HUES64 (cell line): ENCODE measurements at regions not wholly inside any gene's neighbourhood (a gene's known extent, or its start where the extent isn't known, plus 50 kb on each side); places are given as distances from the start of the nearest gene placed in this dataset.

ENCODE experiments used
- H3K27ac ChIP-seq: 2 replicates; pipeline ENCODE4 v1.7.0; 2013; ENCODE audit warnings: low read depth, low read length, inconsistent platforms
- H3K27me3 ChIP-seq: 2 replicates; pipeline ENCODE4 v1.6.1; 2013; ENCODE audit warnings: mild to moderate bottlenecking, low read length; ENCODE audit not compliant: insufficient read depth
- H3K36me3 ChIP-seq: 2 replicates; pipeline ENCODE4 v1.6.1; 2013; ENCODE audit warnings: mild to moderate bottlenecking, low read length; ENCODE audit not compliant: insufficient read depth
- H3K4me1 ChIP-seq: 2 replicates; pipeline ENCODE4 v1.6.1; 2013; ENCODE audit warnings: mild to moderate bottlenecking, low read length, moderate library complexity; ENCODE audit not compliant: insufficient read depth
- H3K4me3 ChIP-seq: 2 replicates; pipeline ENCODE4 v1.5.1; 2013; ENCODE audit warnings: mild to moderate bottlenecking, low read length, moderate library complexity
- H3K9ac ChIP-seq: 2 replicates; pipeline ENCODE4 v1.6.1; 2013; ENCODE audit warnings: mild to moderate bottlenecking, low read depth, low read length
- H3K9me3 ChIP-seq: 2 replicates; pipeline ENCODE4 v1.6.1; 2013; ENCODE audit warnings: low read depth, low read length; ENCODE audit not compliant: insufficient read depth
- WGBS: fragments of 150-250, 120-280 bp; methylation state at CpG from one replicate; pipeline ENCODE4 v1.1.7; 2013; ENCODE audit warnings: missing lambda C conversion rate; 5-methylcytosine and 5-hydroxymethylcytosine counted together

DNA sequence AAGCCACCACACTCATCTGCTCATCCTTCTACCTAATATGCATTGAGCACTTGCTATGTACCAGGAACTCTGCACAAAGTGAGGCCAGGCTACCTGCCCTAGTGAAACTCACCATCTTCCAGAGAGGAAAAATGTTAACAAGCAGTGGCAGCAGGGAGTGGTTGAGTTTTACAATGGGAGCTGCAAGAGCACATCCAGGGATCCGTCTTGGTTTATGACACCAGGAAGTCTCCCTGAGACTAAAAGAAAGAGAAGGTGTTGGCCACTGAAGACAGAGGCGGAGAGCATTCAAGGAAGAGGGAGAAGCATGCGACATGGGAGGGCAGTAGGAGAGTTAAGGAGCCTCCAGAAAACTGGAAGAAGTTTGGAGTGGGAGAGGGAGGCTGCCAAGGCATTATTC, 178.1 kb upstream of the CPEB2 start:
- 83% methylated on average over 3 of the region's 3 CpGs for WGBS
- H3K36me3 ChIP-seq = no peaks in the 10 kb centered on the region
- no peaks in the 10 kb centered on the region for H3K27me3 ChIP-seq
- H3K4me1 ChIP-seq = no peaks in the 10 kb centered on the region
- no peak overlapping the region for H3K9ac ChIP-seq
- no peaks in the 10 kb centered on the region for H3K9me3 ChIP-seq
- H3K27ac ChIP-seq = no peak overlapping the region
- no peak overlapping the region for H3K4me3 ChIP-seq

DNA sequence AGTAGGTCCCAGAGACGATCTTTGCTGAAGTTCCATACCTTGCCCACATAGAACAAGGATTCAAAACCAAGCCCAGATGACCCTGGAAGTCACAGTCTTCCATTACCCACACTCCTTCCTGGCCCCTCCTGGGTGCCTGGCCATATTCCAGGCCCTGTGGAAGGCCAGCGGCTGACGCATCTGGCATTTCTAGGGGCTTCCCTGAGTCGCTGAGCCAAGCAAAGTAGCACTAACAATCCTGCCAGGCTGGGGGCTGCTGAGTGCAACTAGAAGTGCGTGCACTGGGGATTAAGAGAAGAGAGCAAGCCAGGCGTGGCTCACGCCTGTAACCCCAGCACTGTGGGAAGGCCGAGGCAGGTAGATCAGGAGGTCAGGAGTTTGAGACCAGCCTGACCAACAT, 175.2 kb upstream of the CPEB2 start:
- WGBS = 87% methylated on average over 8 of the region's 8 CpGs
- H3K27me3 ChIP-seq = no peaks in the 10 kb centered on the region

DNA sequence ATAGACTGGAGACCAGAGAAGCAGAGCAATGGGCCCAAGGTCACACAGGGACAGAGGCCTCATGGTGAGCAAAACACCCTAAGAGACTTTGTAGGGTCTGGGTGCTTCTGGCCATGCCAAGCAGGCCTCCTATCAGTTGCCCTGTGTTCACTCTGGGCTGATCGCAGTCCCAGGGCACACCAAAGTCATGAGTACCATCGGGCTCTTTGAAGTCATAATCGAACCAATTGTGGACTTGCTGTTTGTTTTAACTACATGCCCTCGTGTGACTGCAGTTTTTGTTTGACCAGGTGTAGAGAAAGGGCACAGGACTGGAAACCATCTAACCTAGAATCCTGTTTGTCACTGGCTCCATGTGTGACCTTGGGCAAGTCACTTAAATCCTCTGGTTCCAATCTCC, 172.5 kb upstream of the CPEB2 start:
- Histone ChIP-seq H3K27me3 (no peaks in the 10 kb centered on the region), H3K9me3 (no peaks in the 10 kb centered on the region), H3K9ac (no peak overlapping the region), H3K36me3 (no peaks in the 10 kb centered on the region), H3K27ac (no peak overlapping the region), H3K4me1 (no peaks in the 10 kb centered on the region), H3K4me3 (no peak overlapping the region)
- WGBS = 90% methylated on average over 4 of the region's 4 CpGs

More for the DNA sequence above, 175.2 kb upstream of the CPEB2 start:
- H3K36me3 ChIP-seq = no peaks in the 10 kb centered on the region
- H3K4me1 ChIP-seq = no peaks in the 10 kb centered on the region
- H3K4me3 ChIP-seq = no peak overlapping the region
- no peak overlapping the region for H3K27ac ChIP-seq
- H3K9me3 ChIP-seq = no peaks in the 10 kb centered on the region
- no peak overlapping the region for H3K9ac ChIP-seq

DNA sequence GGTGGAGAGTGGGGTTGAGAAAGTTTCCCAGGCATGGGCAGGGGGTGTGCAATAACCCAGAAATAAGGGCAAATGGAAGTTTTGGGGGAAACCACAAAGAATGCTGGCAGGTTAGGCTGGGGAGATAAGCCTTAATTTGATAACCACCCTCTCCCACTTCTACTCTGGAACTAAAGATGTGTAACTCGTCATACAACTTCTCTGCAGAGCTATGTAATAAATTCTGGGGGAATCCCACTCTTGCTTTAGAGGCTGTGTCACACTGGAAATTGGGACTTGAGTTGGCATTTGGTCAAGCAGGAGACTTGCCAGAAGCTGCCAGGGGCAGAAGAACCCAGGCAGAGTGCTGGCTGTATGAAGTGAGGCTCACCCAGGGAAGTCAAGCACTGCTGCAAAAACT, 170.9 kb upstream of the CPEB2 start:
- H3K9me3 ChIP-seq = no peaks in the 10 kb centered on the region
- H3K27me3 ChIP-seq = no peaks in the 10 kb centered on the region
- H3K36me3 ChIP-seq = no peaks in the 10 kb centered on the region
- no peak overlapping the region for H3K27ac ChIP-seq
- no peaks in the 10 kb centered on the region for H3K4me1 ChIP-seq
- 92% methylated on average over 1 of the region's 1 CpG for WGBS
- no peak overlapping the region for H3K9ac ChIP-seq
- H3K4me3 ChIP-seq = no peak overlapping the region

DNA sequence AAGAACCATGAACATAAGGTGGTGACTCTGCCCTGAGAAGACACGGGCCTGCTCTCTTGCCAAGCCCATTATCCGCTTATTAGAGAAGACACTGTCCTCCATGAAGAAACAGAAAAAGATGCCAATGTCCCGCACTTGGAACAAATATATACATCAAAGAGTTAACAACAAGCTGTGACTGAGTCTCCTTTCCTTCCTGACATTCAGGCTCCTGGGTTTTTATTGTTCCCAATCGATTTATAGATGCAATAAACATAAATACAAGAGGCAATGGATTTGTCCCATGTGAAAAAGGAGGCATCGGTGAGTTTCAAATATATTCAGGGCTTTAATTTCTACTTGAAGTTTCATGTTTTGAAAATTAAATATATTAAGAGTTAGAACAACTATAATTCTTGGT, 169.2 kb upstream of the CPEB2 start:
- no peak overlapping the region for H3K9ac ChIP-seq
- H3K9me3 ChIP-seq = no peaks in the 10 kb centered on the region
- H3K27ac ChIP-seq = no peak overlapping the region
- no peak overlapping the region for H3K4me3 ChIP-seq
- no peaks in the 10 kb centered on the region for H3K36me3 ChIP-seq
- WGBS = 87% methylated on average over 3 of the region's 5 CpGs
- H3K27me3 ChIP-seq = no peaks in the 10 kb centered on the region
- no peaks in the 10 kb centered on the region for H3K4me1 ChIP-seq

DNA sequence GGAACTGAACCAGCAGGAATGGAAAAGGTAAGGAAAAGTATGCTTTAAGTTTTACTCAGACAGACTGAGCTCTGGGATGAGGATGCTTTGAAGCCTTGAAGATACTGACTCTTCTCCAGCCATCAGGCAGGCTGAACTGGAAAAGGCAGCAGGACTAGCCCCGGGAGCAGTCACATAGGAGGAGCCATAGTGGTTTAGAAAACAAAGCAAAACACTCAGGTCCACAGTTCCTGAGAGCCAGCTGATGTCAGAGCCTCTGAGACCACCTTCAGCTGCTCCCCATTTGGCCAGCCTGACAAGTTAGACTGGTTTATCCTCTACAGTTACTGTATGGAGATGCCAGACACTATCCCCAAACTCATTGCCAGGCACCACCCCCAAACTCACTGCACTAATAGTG, 167.9 kb upstream of the CPEB2 start:
- H3K27me3 ChIP-seq = no peaks in the 10 kb centered on the region
- no peaks in the 10 kb centered on the region for H3K9me3 ChIP-seq
- no peak overlapping the region for H3K27ac ChIP-seq
- no peaks in the 10 kb centered on the region for H3K36me3 ChIP-seq
- H3K4me1 ChIP-seq = no peaks in the 10 kb centered on the region
- H3K9ac ChIP-seq = no peak overlapping the region
- whole genome bisulfite sequencing = 80% methylated on average over 1 of the region's 1 CpG
- no peak overlapping the region for H3K4me3 ChIP-seq

DNA sequence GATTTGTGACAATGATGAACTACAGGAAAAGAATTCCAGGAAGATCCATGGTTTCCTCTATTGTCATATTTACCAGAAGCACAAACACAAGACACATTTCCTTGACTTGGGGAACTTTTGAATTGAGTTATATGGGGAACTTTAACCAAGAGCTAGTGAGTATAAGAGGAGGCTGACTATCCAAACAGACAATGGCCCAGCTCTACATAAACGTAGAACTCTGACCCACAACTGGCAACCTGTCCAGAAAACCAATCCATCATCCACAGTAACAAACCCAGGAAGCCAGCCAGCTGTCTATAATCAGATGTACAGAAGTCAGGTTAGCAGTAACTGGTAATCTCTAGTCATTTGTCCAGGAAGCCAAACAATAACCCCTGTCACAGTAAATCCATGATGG, 167.0 kb upstream of the CPEB2 start:
- Histone ChIP-seq H3K27me3 (no peaks in the 10 kb centered on the region), H3K9me3 (no peaks in the 10 kb centered on the region), H3K36me3 (no peaks in the 10 kb centered on the region), H3K9ac (no peak overlapping the region), H3K27ac (no peak overlapping the region), H3K4me3 (no peak overlapping the region), H3K4me1 (no peaks in the 10 kb centered on the region)
- 87% methylated on average over 1 of the region's 1 CpG for WGBS

DNA sequence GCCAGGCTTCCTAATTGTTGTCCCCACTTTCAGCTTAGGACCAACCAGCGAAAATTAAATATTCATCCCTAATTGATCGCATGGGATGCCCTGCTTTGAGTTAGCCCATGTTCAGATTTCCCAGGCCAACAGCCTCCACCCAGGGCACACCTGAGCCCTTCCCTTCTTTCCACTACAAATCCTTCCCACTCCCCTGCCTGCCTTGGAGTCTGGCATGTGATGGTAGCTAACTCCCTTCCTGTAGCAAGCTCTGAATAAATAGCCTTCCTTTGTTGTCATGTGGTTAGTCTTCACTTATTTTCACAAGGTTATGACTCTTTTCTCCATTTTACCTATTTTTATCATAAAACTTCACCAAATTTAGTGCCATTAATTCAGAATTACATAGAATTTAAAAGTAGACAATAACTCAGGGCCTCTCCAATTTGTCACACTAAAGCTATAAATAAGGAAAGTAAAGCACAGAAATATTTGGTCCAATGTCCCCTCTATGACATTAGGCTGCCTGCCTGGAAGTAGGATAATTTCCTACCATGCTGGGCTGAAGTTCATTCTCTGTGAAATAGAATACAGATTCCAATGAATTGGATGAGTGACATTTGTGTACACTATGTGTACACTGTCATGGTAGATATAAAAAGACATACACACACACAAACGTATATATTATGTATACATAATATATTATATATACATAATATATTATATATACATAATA, 166.4 kb upstream of the CPEB2 start:
- no peaks in the 10 kb centered on the region for H3K36me3 ChIP-seq
- no peak overlapping the region for H3K4me3 ChIP-seq
- H3K27ac ChIP-seq = no peak overlapping the region
- 97% methylated on average over 2 of the region's 3 CpGs for WGBS
- H3K9ac ChIP-seq = no peak overlapping the region
- no peaks in the 10 kb centered on the region for H3K27me3 ChIP-seq
- no peaks in the 10 kb centered on the region for H3K4me1 ChIP-seq
- no peaks in the 10 kb centered on the region for H3K9me3 ChIP-seq

DNA sequence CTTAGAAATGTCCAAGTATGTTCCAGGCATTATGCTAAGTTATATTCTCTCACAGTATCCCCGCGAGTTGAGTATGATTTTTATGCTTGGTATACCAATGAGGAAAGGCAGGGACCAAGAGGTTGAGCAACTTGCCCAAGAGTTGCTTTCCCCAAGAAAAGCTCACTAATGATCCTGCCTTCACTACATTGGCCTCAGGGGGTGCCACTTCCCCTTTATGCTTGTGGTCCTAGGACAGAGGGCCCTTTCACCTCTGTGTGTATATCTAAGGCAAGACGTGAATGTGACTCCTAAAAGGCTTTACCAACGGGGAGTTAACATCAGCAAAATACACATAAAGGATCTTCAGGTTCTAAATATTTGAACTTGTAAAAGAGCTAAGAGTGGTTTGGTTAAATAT, 164.4 kb upstream of the CPEB2 start:
- Histone ChIP-seq H3K27ac (no peak overlapping the region), H3K4me1 (no peaks in the 10 kb centered on the region), H3K9me3 (no peaks in the 10 kb centered on the region), H3K27me3 (no peaks in the 10 kb centered on the region), H3K36me3 (no peaks in the 10 kb centered on the region), H3K4me3 (no peak overlapping the region), H3K9ac (no peak overlapping the region)
- WGBS = 89% methylated on average over 3 of the region's 4 CpGs

DNA sequence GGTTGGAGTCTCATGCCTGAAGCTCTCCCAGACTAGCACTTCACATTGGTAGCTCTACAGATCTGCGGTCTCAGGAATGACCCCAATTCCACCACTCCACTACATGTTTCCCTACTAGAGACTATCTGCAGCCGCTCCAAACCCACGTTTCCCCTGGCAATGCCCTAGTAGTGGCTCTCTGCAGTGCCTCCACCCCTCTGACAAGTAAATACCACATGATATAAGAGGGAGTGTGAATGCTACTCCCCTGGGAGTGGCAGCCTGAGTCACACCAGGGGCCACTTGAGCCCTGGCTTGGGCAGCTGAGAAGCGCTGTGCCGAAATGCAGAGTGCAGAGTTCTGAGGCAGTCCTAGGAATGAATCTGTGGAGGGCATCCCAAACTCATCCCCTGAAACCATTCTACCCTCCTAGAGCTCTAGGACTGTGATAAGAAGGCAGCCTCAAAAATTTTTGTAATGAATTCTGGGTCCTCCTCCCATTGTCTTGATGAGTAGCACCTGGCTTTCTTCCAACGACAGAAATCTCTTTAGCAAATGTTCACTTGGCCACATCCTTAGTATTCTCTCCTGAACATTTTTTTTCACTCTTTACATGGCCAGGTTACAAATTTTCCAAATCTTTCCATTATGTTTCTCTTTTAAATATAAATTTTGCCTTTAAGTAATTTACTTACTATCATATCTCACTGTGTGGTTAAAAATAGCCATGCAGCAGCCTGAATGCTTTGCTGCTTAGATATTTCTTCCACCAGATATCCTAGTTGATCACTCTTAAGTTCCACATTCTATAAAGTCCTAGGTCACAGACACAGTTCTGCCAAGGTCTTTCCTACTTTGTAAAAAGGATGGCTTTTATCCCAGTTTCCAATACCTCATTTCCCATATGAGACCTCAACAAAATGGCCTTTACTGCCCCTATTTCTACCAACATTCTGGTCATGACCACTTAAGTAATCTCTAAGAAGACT, 160.2 kb upstream of the CPEB2 start:
- Histone ChIP-seq H3K4me1 (no peaks in the 10 kb centered on the region), H3K27me3 (no peaks in the 10 kb centered on the region), H3K36me3 (no peaks in the 10 kb centered on the region), H3K9ac (no peak overlapping the region), H3K4me3 (no peak overlapping the region), H3K9me3 (no peaks in the 10 kb centered on the region), H3K27ac (no peak overlapping the region)
- WGBS = 89% methylated on average over 6 of the region's 6 CpGs

DNA sequence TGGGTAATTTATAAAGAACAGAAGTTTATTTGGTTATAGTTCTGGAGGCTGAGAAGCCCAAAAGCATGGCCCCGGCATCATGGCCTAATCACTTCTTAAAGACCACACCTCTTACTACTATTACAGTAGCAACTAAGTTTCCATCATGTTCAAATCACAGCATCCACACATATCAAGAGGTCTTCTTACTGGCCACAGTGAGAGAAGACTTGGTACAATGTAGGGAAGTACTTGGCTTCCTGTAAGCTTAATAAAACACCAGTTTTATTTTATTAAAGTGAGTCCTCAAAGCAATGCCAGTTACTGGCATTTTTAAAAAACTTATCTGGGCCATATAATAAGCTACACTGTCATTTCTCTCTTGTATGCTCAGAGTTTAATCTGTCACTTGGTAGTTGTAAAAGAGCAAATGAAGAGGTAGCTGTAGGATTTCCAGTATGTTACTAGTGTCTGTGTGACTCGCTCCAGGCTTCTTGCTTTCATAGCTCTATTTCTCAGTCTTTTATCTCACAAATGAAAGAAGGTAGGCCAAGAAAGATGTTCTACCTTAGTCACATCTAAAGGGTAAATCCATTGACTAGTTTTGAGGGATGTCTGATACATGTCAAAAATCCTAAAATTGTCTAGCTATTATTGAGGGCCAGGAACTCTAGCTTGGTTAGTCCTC, 159.2 kb upstream of the CPEB2 start:
- Histone ChIP-seq H3K27ac (no peak overlapping the region), H3K4me1 (no peaks in the 10 kb centered on the region), H3K36me3 (no peaks in the 10 kb centered on the region), H3K27me3 (no peaks in the 10 kb centered on the region), H3K9ac (no peak overlapping the region), H3K4me3 (no peak overlapping the region), H3K9me3 (no peaks in the 10 kb centered on the region)
- 89% methylated on average over 2 of the region's 2 CpGs for WGBS
